Mammary epithelial cell (primary cell): ENCODE measurements at regions not wholly inside any gene's neighbourhood (a gene's known extent, or its start where the extent isn't known, plus 50 kb on each side); places are given as distances from the start of the nearest gene placed in this dataset.

Experiments
- CTCF ChIP-seq, 2 donors: IDR thresholded peaks in 1 of 2; conservative IDR thresholded peaks in 1 of 2; 2 replicates each; pipeline ENCODE4 v1.5.1; 2011 to 2012; ENCODE audit warnings: inconsistent platforms in 2 of 2, low read length in 2 of 2, mild to moderate bottlenecking in 2 of 2, control low read depth in 1 of 2, low read depth in 1 of 2; ENCODE audit not compliant: insufficient read depth in 1 of 2; ENCODE audit errors: extremely low read depth in 1 of 2
- EZH2 ChIP-seq: IDR thresholded peaks from 2 replicates; pipeline ENCODE4 v1.6.1; 2012; ENCODE audit warnings: low read length, inconsistent platforms, borderline replicate concordance

DNA sequence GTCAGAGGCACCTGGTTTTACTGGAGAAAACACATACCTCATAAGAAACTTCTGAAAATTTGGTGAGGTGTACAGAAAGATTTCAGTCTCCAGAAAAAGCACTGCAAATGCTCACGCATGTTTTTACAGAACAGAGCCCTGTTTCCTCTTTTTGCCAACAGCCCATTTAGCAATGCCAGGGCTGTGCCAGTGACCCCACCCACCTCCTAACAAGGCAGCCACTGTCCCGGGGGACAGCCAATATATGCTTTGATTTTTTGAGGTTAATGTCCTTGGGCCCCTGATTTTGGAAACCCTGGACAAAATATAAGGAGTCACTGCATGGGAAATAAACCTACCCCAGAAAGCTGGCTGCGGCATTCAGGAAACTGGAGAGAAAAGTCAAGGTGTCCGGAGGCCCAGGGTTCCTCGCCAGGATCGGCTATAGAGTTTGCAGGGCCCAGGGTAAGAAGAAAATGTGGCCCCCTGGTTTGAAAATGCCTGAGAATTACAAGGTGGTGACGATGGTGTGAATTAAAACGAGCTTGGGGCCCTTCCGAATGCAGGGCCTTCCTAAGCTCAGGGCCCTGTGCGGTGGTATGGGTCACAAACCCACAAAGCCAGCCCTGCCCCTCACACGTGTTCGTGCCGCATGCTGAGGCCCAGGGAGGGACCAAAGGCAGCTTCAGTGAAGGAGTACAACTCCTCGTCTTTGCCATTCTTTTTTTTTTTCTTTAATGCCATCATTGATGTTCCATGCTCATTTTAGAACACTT, 71.1 kb upstream of the WNT7B start:
- TF ChIP-seq CTCF (conservative IDR thresholded peaks at IDR 0.05 in 1 of 2, IDR thresholded peaks at IDR 0.05 in 1 of 2; ENCODE audit: extremely low read depth in 1 of 2, insufficient read depth in 1 of 2, low read depth in 1 of 2, low read length in 2 of 2) (no peak), EZH2 (no peak)
